ENCODE measurements at regions not wholly inside any gene's neighbourhood (a gene's known extent, or its start where the extent isn't known, plus 50 kb on each side); places are given as distances from the start of the nearest gene placed in this dataset.

- ATAC-seq (no peak), DNase-seq (ENCODE audit: low read depth, low spot score) (no peak)
- H3K9me3 ChIP-seq (ENCODE audit: control insufficient read depth, insufficient read depth, low read depth, low read length) = no peaks in the 10 kb centered on the region
- H3K36me3 ChIP-seq (ENCODE audit: control insufficient read depth, insufficient read depth, low read length) = no peaks in the 10 kb centered on the region
- intact Hi-C loops (cut with micrococcal nuclease; ENCODE audit: unreplicated experiment) (no loop called here), in situ Hi-C loops (cut with HindIII; ENCODE audit: low pct_unique_long_range_greater_than_20kb, low sequenced_read_pairs) (no loop called here)
- TF ChIP-seq REST (IDR thresholded peaks at IDR 0.05; ENCODE audit: insufficient read depth in 1 of 2, low read depth in 2 of 2, low read length in 1 of 2) = no peak
- no peak for TF ChIP-seq CTCF (IDR thresholded peaks at IDR 0.05)
- TF ChIP-seq TCF7L2 (IDR thresholded peaks at IDR 0.05; ENCODE audit: low read depth, low read length) = no peak
- POLR2A ChIA-PET = no interaction called here
- no peaks in the 10 kb centered on the region for H3K27me3 ChIP-seq (ENCODE audit: control insufficient read depth, insufficient read depth, low read length)
- no peak overlapping the region for H3K4me3 ChIP-seq (ENCODE audit: low read depth in 2 of 2, low read length in 2 of 2)
- BruUV-seq (replicated peaks) = no TSS peak
- H3K27ac ChIP-seq (ENCODE audit: low read length) = no peak overlapping the region
- no peaks in the 10 kb centered on the region for H3K4me1 ChIP-seq (ENCODE audit: control insufficient read depth, insufficient read depth, low read length)
- CTCF ChIA-PET = no interaction called here
Measured at GRCh38 chrX:116345958-116346357, 90.4 kb upstream of the SLC6A14 start.

- ATAC-seq = no peak
- H3K27ac ChIP-seq (ENCODE audit: low read length) = no peak overlapping the region
- no TSS peak for BruUV-seq (replicated peaks)
- intact Hi-C loops (cut with micrococcal nuclease; ENCODE audit: unreplicated experiment) = no loop called here
- H3K4me3 ChIP-seq (ENCODE audit: low read depth in 2 of 2, low read length in 2 of 2) = no peak overlapping the region
- H3K9me3 ChIP-seq (ENCODE audit: control insufficient read depth, insufficient read depth, low read depth, low read length) = no peaks in the 10 kb centered on the region
- no peaks in the 10 kb centered on the region for H3K4me1 ChIP-seq (ENCODE audit: control insufficient read depth, insufficient read depth, low read length)
- TF ChIP-seq CTCF (IDR thresholded peaks at IDR 0.05) = no peak
- no peak for TF ChIP-seq TCF7L2 (IDR thresholded peaks at IDR 0.05; ENCODE audit: low read depth, low read length)
- TF ChIP-seq REST (IDR thresholded peaks at IDR 0.05; ENCODE audit: insufficient read depth in 1 of 2, low read depth in 2 of 2, low read length in 1 of 2) = no peak
- no peak for TF ChIP-seq POLR2AphosphoS5 (IDR thresholded peaks at IDR 0.05; ENCODE audit: low read depth, low read length)
- in situ Hi-C loops (cut with HindIII; ENCODE audit: low pct_unique_long_range_greater_than_20kb, low sequenced_read_pairs) = no loop called here
- no peaks in the 10 kb centered on the region for H3K27me3 ChIP-seq (ENCODE audit: control insufficient read depth, insufficient read depth, low read length)
- ChIA-PET POLR2A (no interaction called here), CTCF (no interaction called here)
- DNase-seq (ENCODE audit: low read depth, low spot score) = no peak
- no peaks in the 10 kb centered on the region for H3K36me3 ChIP-seq (ENCODE audit: control insufficient read depth, insufficient read depth, low read length)
Measured at GRCh38 chrX:116357329-116357728, 79.1 kb upstream of the SLC6A14 start.
